ENCODE measurements at regions not wholly inside any gene's neighbourhood (a gene's known extent, or its start where the extent isn't known, plus 50 kb on each side); places are given as distances from the start of the nearest gene placed in this dataset.

- no peaks in the 10 kb centered on the region for H3K4me1 ChIP-seq (ENCODE audit: control insufficient read depth, insufficient read depth, low read length)
- H3K27me3 ChIP-seq (ENCODE audit: control insufficient read depth, insufficient read depth, low read length) = no peaks in the 10 kb centered on the region
- no peaks in the 10 kb centered on the region for H3K36me3 ChIP-seq (ENCODE audit: control insufficient read depth, insufficient read depth, low read length)
- H3K4me3 ChIP-seq (ENCODE audit: low read depth, low read length) = no peak overlapping the region
- no peak overlapping the region for H3K27ac ChIP-seq (ENCODE audit: low read depth, low read length)
- WGBS (ENCODE audit: insufficient coverage) = 78% methylated on average over 1 of the region's 1 CpG
- H3K9me3 ChIP-seq (ENCODE audit: control insufficient read depth, insufficient read depth, low read length) = no peaks in the 10 kb centered on the region
- DNase-seq (ENCODE audit: low read depth in 4 of 6, low spot score in 6 of 6) = no peak
Observed at GRCh38 chr2:207283356-207283755, 117.6 kb upstream of the KLF7 start.

- 76% methylated on average over 5 of the region's 5 CpGs for WGBS (ENCODE audit: insufficient coverage)
- no peak overlapping the region for H3K4me3 ChIP-seq (ENCODE audit: low read depth, low read length)
- H3K27me3 ChIP-seq (ENCODE audit: control insufficient read depth, insufficient read depth, low read length) = no peaks in the 10 kb centered on the region
- no peaks in the 10 kb centered on the region for H3K36me3 ChIP-seq (ENCODE audit: control insufficient read depth, insufficient read depth, low read length)
- H3K9me3 ChIP-seq (ENCODE audit: control insufficient read depth, insufficient read depth, low read length) = no peaks in the 10 kb centered on the region
- no peaks in the 10 kb centered on the region for H3K4me1 ChIP-seq (ENCODE audit: control insufficient read depth, insufficient read depth, low read length)
- no peak overlapping the region for H3K27ac ChIP-seq (ENCODE audit: low read depth, low read length)
- DNase-seq (ENCODE audit: low read depth in 4 of 6, low spot score in 6 of 6) = peak in 1 of 6 donors; percentile 49
Observed at GRCh38 chr2:207284556-207285472, 119.1 kb upstream of the KLF7 start.

GRCh38 chr2:207285473-207285815 lies 119.7 kb upstream of the KLF7 start:
- Histone ChIP-seq H3K27me3 (ENCODE audit: control insufficient read depth, insufficient read depth, low read length) (no peaks in the 10 kb centered on the region), H3K27ac (ENCODE audit: low read depth, low read length) (no peak overlapping the region), H3K36me3 (ENCODE audit: control insufficient read depth, insufficient read depth, low read length) (no peaks in the 10 kb centered on the region), H3K4me1 (ENCODE audit: control insufficient read depth, insufficient read depth, low read length) (no peaks in the 10 kb centered on the region), H3K4me3 (ENCODE audit: low read depth, low read length) (no peak overlapping the region), H3K9me3 (ENCODE audit: control insufficient read depth, insufficient read depth, low read length) (no peaks in the 10 kb centered on the region)
- WGBS (ENCODE audit: insufficient coverage) = 70% methylated on average over 2 of the region's 3 CpGs
- DNase-seq (ENCODE audit: low read depth in 4 of 6, low spot score in 6 of 6) = peak in 2 of 6 donors; percentile 17 to 53

- Histone ChIP-seq H3K27ac (ENCODE audit: low read depth, low read length) (no peak overlapping the region), H3K4me3 (ENCODE audit: low read depth, low read length) (no peak overlapping the region), H3K9me3 (ENCODE audit: control insufficient read depth, insufficient read depth, low read length) (no peaks in the 10 kb centered on the region), H3K36me3 (ENCODE audit: control insufficient read depth, insufficient read depth, low read length) (no peaks in the 10 kb centered on the region), H3K27me3 (ENCODE audit: control insufficient read depth, insufficient read depth, low read length) (no peaks in the 10 kb centered on the region), H3K4me1 (ENCODE audit: control insufficient read depth, insufficient read depth, low read length) (no peaks in the 10 kb centered on the region)
- whole genome bisulfite sequencing (ENCODE audit: insufficient coverage) = 87% methylated on average over 2 of the region's 2 CpGs
- no peak for DNase-seq (ENCODE audit: low read depth in 4 of 6, low spot score in 6 of 6)
Observed at GRCh38 chr2:207286106-207286505, 120.4 kb upstream of the KLF7 start.

- Histone ChIP-seq H3K27me3 (ENCODE audit: control insufficient read depth, insufficient read depth, low read length) (no peaks in the 10 kb centered on the region), H3K4me1 (ENCODE audit: control insufficient read depth, insufficient read depth, low read length) (no peaks in the 10 kb centered on the region), H3K36me3 (ENCODE audit: control insufficient read depth, insufficient read depth, low read length) (no peaks in the 10 kb centered on the region), H3K4me3 (ENCODE audit: low read depth, low read length) (no peak overlapping the region), H3K9me3 (ENCODE audit: control insufficient read depth, insufficient read depth, low read length) (no peaks in the 10 kb centered on the region), H3K27ac (ENCODE audit: low read depth, low read length) (no peak overlapping the region)
- no peak for DNase-seq (ENCODE audit: low read depth in 4 of 6, low spot score in 6 of 6)
- WGBS (ENCODE audit: insufficient coverage) = no CpG with 5 or more reads among the region's 4 CpGs
Observed at GRCh38 chr2:207288628-207289027, 122.9 kb upstream of the KLF7 start.

- no peak overlapping the region for H3K27ac ChIP-seq (ENCODE audit: low read depth, low read length)
- no peaks in the 10 kb centered on the region for H3K9me3 ChIP-seq (ENCODE audit: control insufficient read depth, insufficient read depth, low read length)
- 50% methylated on average over 2 of the region's 2 CpGs for WGBS (ENCODE audit: insufficient coverage)
- H3K4me3 ChIP-seq (ENCODE audit: low read depth, low read length) = no peak overlapping the region
- H3K4me1 ChIP-seq (ENCODE audit: control insufficient read depth, insufficient read depth, low read length) = no peaks in the 10 kb centered on the region
- no peaks in the 10 kb centered on the region for H3K27me3 ChIP-seq (ENCODE audit: control insufficient read depth, insufficient read depth, low read length)
- DNase-seq (ENCODE audit: low read depth in 4 of 6, low spot score in 6 of 6) = no peak
- no peaks in the 10 kb centered on the region for H3K36me3 ChIP-seq (ENCODE audit: control insufficient read depth, insufficient read depth, low read length)
Observed at GRCh38 chr2:207289295-207290018, 123.7 kb upstream of the KLF7 start.

- H3K4me3 ChIP-seq (ENCODE audit: low read depth, low read length) = no peak overlapping the region
- no peak for DNase-seq (ENCODE audit: low read depth in 4 of 6, low spot score in 6 of 6)
- no peaks in the 10 kb centered on the region for H3K36me3 ChIP-seq (ENCODE audit: control insufficient read depth, insufficient read depth, low read length)
- H3K4me1 ChIP-seq (ENCODE audit: control insufficient read depth, insufficient read depth, low read length) = no peaks in the 10 kb centered on the region
- H3K27me3 ChIP-seq (ENCODE audit: control insufficient read depth, insufficient read depth, low read length) = no peaks in the 10 kb centered on the region
- WGBS (ENCODE audit: insufficient coverage) = 92% methylated on average over 2 of the region's 5 CpGs
- no peak overlapping the region for H3K27ac ChIP-seq (ENCODE audit: low read depth, low read length)
- H3K9me3 ChIP-seq (ENCODE audit: control insufficient read depth, insufficient read depth, low read length) = no peaks in the 10 kb centered on the region
Observed at GRCh38 chr2:207290833-207291624, 125.3 kb upstream of the KLF7 start.

- Histone ChIP-seq H3K4me1 (ENCODE audit: control insufficient read depth, insufficient read depth, low read length) (no peaks in the 10 kb centered on the region), H3K4me3 (ENCODE audit: low read depth, low read length) (no peak overlapping the region), H3K27me3 (ENCODE audit: control insufficient read depth, insufficient read depth, low read length) (no peaks in the 10 kb centered on the region), H3K27ac (ENCODE audit: low read depth, low read length) (no peak overlapping the region), H3K36me3 (ENCODE audit: control insufficient read depth, insufficient read depth, low read length) (no peaks in the 10 kb centered on the region), H3K9me3 (ENCODE audit: control insufficient read depth, insufficient read depth, low read length) (no peaks in the 10 kb centered on the region)
- no peak for DNase-seq (ENCODE audit: low read depth in 4 of 6, low spot score in 6 of 6)
- whole genome bisulfite sequencing (ENCODE audit: insufficient coverage) = 100% methylated on average over 1 of the region's 5 CpGs
Observed at GRCh38 chr2:207291625-207292252, 126.0 kb upstream of the KLF7 start.

- DNase-seq (ENCODE audit: low read depth in 4 of 6, low spot score in 6 of 6) = no peak
- WGBS (ENCODE audit: insufficient coverage) = 40% methylated on average over 1 of the region's 3 CpGs
- H3K36me3 ChIP-seq (ENCODE audit: control insufficient read depth, insufficient read depth, low read length) = no peaks in the 10 kb centered on the region
- H3K27ac ChIP-seq (ENCODE audit: low read depth, low read length) = no peak overlapping the region
- H3K4me1 ChIP-seq (ENCODE audit: control insufficient read depth, insufficient read depth, low read length) = no peaks in the 10 kb centered on the region
- peaks cover under 1% of the 10 kb centered on the region for H3K9me3 ChIP-seq (ENCODE audit: control insufficient read depth, insufficient read depth, low read length)
- no peak overlapping the region for H3K4me3 ChIP-seq (ENCODE audit: low read depth, low read length)
- H3K27me3 ChIP-seq (ENCODE audit: control insufficient read depth, insufficient read depth, low read length) = no peaks in the 10 kb centered on the region
Observed at GRCh38 chr2:207296265-207296948, 130.7 kb upstream of the KLF7 start.

Measured in spinal cord (tissue), 9 donors.